ENCODE measurements at regions not wholly inside any gene's neighbourhood (a gene's known extent, or its start where the extent isn't known, plus 50 kb on each side); places are given as distances from the start of the nearest gene placed in this dataset.

GRCh38 chr6:54008589-54008988, 102.7 kb upstream of the MLIP start:
- no peak for TF ChIP-seq CTCF (IDR thresholded peaks at IDR 0.05)
- Histone ChIP-seq H3K27ac (no peak overlapping the region), H3K4me3 (no peak overlapping the region)
- DNase-seq (ENCODE audit: low spot score) = no peak

GRCh38 chr6:54009052-54009654, 102.1 kb upstream of the MLIP start:
- no peak overlapping the region for H3K4me3 ChIP-seq
- no peak overlapping the region for H3K27ac ChIP-seq
- TF ChIP-seq CTCF (IDR thresholded peaks at IDR 0.05) = no peak
- no peak for DNase-seq (ENCODE audit: low spot score)

GRCh38 chr6:54010340-54011276, 100.6 kb upstream of the MLIP start:
- Histone ChIP-seq H3K27ac (peak overlapping the region in 1 of 2 donors; percentile 39), H3K4me3 (peak overlapping the region; percentile 43)
- DNase-seq (ENCODE audit: low spot score) = no peak
- no peak for TF ChIP-seq CTCF (IDR thresholded peaks at IDR 0.05)

GRCh38 chr6:54011277-54011648, 100.0 kb upstream of the MLIP start:
- no peak for DNase-seq (ENCODE audit: low spot score)
- no peak for TF ChIP-seq CTCF (IDR thresholded peaks at IDR 0.05)
- Histone ChIP-seq H3K4me3 (peak overlapping the region; percentile 43), H3K27ac (peak overlapping the region in 1 of 2 donors; percentile 39)

- no peak overlapping the region for H3K27ac ChIP-seq
- no peak overlapping the region for H3K4me3 ChIP-seq
- DNase-seq (ENCODE audit: low spot score) = no peak
- no peak for TF ChIP-seq CTCF (IDR thresholded peaks at IDR 0.05)
Observed at GRCh38 chr6:54013966-54014365, 97.3 kb upstream of the MLIP start.

GRCh38 chr6:54014440-54014839, 96.8 kb upstream of the MLIP start:
- no peak for DNase-seq (ENCODE audit: low spot score)
- TF ChIP-seq CTCF (IDR thresholded peaks at IDR 0.05) = no peak
- no peak overlapping the region for H3K27ac ChIP-seq
- H3K4me3 ChIP-seq = no peak overlapping the region

GRCh38 chr6:54017877-54018276, 93.4 kb upstream of the MLIP start:
- TF ChIP-seq CTCF (IDR thresholded peaks at IDR 0.05) = no peak
- Histone ChIP-seq H3K4me3 (no peak overlapping the region), H3K27ac (no peak overlapping the region)
- DNase-seq (ENCODE audit: low spot score) = no peak

Measured in coronary artery (tissue), 2 donors.